H1 (cell line): ENCODE measurements at regions not wholly inside any gene's neighbourhood (a gene's known extent, or its start where the extent isn't known, plus 50 kb on each side); places are given as distances from the start of the nearest gene placed in this dataset.

Source experiments
- CTCF ChIA-PET: fragments of 300-600 bp; sonication (Branson Sonifier 250); formaldehyde crosslinking; loops from one replicate; lab custom pipeline; 2021; ENCODE audit not compliant: partially characterized antibody; lab: Charles Lee
- POLR2A ChIA-PET: fragments of 300-600 bp; sonication (Branson Sonifier 250); formaldehyde crosslinking; loops from one replicate; lab custom pipeline; 2021; ENCODE audit warnings: inconsistent platforms; ENCODE audit not compliant: partially characterized antibody; lab: Charles Lee
- DNase-seq, 2 experiments: peaks; one replicate each; pipeline versions ENCODE4 v3.0.0 to v3.0.0-alpha.2; 2010 to 2022; ENCODE audit warnings: low spot score in 2 of 2, low read depth in 1 of 2, mixed read lengths in 1 of 2
- FAIRE-seq: peaks from 2 replicates; lab custom pipeline; 2011; peaks lifted over from hg19 to GRCh38; lab: Jason Lieb, UNC
- H2AFZ ChIP-seq: 2 replicates; pipeline ENCODE4 v1.8.1; 2012; ENCODE audit warnings: low read length, inconsistent platforms
- H2AK5ac ChIP-seq: 2 replicates; pipeline ENCODE4 v1.6.1; 2013; ENCODE audit warnings: low read depth, low read length
- H2BK120ac ChIP-seq: replicated peaks from 2 replicates; pipeline ENCODE3; 2013; ENCODE audit warnings: low read depth, low read length, inconsistent platforms
- H2BK12ac ChIP-seq: 2 replicates; pipeline ENCODE4 v1.6.1; 2013; ENCODE audit warnings: low read depth, low read length
- H2BK15ac ChIP-seq: 2 replicates; pipeline ENCODE4 v1.6.1; 2013; ENCODE audit warnings: low read length
- H2BK20ac ChIP-seq: 2 replicates; pipeline ENCODE4 v1.6.1; 2013; ENCODE audit warnings: low read length
- H2BK5ac ChIP-seq: 2 replicates; pipeline ENCODE4 v1.6.1; 2013; ENCODE audit warnings: low read depth, low read length
- H3K14ac ChIP-seq: 2 replicates; pipeline ENCODE4 v1.6.1; 2013; ENCODE audit warnings: inconsistent platforms; ENCODE audit not compliant: insufficient read length
- H3K18ac ChIP-seq: 2 replicates; pipeline ENCODE4 v1.6.1; 2013; ENCODE audit warnings: low read length; ENCODE audit errors: extremely low read depth
- H3K23ac ChIP-seq: 2 replicates; pipeline ENCODE4 v1.6.1; 2013; ENCODE audit warnings: inconsistent platforms; ENCODE audit not compliant: insufficient read length
- H3K23me2 ChIP-seq: 2 replicates; pipeline ENCODE4 v1.6.1; 2013; ENCODE audit warnings: low read depth, low read length
- H3K27ac ChIP-seq: 2 replicates; pipeline ENCODE4 v1.6.1; 2011; ENCODE audit warnings: low read depth, low read length, inconsistent platforms
- H3K27me3 ChIP-seq, 4 experiments: replicated peaks in 1 of 4; 1 replicate in 1 of 4; 2 replicates in 3 of 4; pipeline versions ENCODE4 v1.6.1 to v1.8.1; 2011 to 2013; ENCODE audit warnings: low read length in 3 of 4, mild to moderate bottlenecking in 3 of 4, inconsistent platforms in 2 of 4, mixed read lengths in 2 of 4, moderate library complexity in 1 of 4; ENCODE audit not compliant: control insufficient read depth in 3 of 4, insufficient read depth in 3 of 4; ENCODE audit errors: extremely low read depth in 1 of 4
- H3K36me3 ChIP-seq, 4 experiments: 2 replicates each; pipeline versions ENCODE4 v1.6.1 to v1.8.1; 2011 to 2013; ENCODE audit warnings: mild to moderate bottlenecking in 4 of 4, low read length in 3 of 4, moderate library complexity in 2 of 4, control low read depth in 1 of 4, inconsistent platforms in 1 of 4; ENCODE audit not compliant: insufficient read depth in 4 of 4, control insufficient read depth in 2 of 4
- H3K4ac ChIP-seq: replicated peaks from 2 replicates; pipeline ENCODE3; 2013; ENCODE audit warnings: low read length, low read depth, mixed read lengths, inconsistent platforms; ENCODE audit not compliant: insufficient read length
- H3K4me1 ChIP-seq, 4 experiments: replicated peaks in 1 of 4; 1 replicate in 1 of 4; 2 replicates in 3 of 4; pipeline versions ENCODE4 v1.6.1 to v1.8.1; 2011 to 2013; ENCODE audit warnings: low read length in 3 of 4, inconsistent platforms in 2 of 4, mixed read lengths in 1 of 4; ENCODE audit not compliant: insufficient read depth in 4 of 4, control insufficient read depth in 3 of 4
- H3K4me2 ChIP-seq, 2 experiments: 2 replicates each; pipeline versions ENCODE4 v1.6.1 to v1.8.1; 2011 to 2013; ENCODE audit warnings: low read depth in 2 of 2, low read length in 2 of 2, control low read depth in 1 of 2, inconsistent platforms in 1 of 2, mild to moderate bottlenecking in 1 of 2; ENCODE audit not compliant: insufficient read depth in 1 of 2
- H3K4me3 ChIP-seq, 4 experiments: fragments of 200-600, 300-600 bp in 1 of 4; sonication (generic), shearing (Covaris generic), sonication (Bioruptor Twin) in 1 of 4; 2 replicates each; pipeline versions ENCODE4 v1.5.1 to v1.8.1; 2011 to 2016; ENCODE audit warnings: low read length in 4 of 4, low read depth in 3 of 4, control low read depth in 2 of 4, inconsistent platforms in 2 of 4, mild to moderate bottlenecking in 2 of 4, mixed read lengths in 1 of 4, moderate library complexity in 1 of 4; ENCODE audit not compliant: insufficient read depth in 2 of 4; ENCODE audit errors: extremely low read depth in 1 of 4
- H3K56ac ChIP-seq: replicated peaks from 2 replicates; pipeline ENCODE3; 2013; ENCODE audit warnings: low read depth, mild to moderate bottlenecking, mixed read lengths, low read length, inconsistent platforms; ENCODE audit not compliant: insufficient read length
- H3K79me1 ChIP-seq: 2 replicates; pipeline ENCODE4 v1.6.1; 2013; ENCODE audit warnings: low read depth, low read length, control low read depth
- H3K79me2 ChIP-seq, 2 experiments: 2 replicates each; pipeline versions ENCODE4 v1.6.1 to v1.8.1; 2012 to 2013; ENCODE audit warnings: low read length in 2 of 2, mild to moderate bottlenecking in 2 of 2, inconsistent platforms in 1 of 2; ENCODE audit not compliant: insufficient read depth in 2 of 2, control insufficient read depth in 1 of 2
- H3K9ac ChIP-seq, 4 experiments: replicated peaks in 1 of 4; 1 replicate in 1 of 4; 2 replicates in 3 of 4; pipeline versions ENCODE4 v1.6.1 to v1.8.1; 2011 to 2013; ENCODE audit warnings: low read depth in 3 of 4, low read length in 3 of 4, control low read depth in 2 of 4, mild to moderate bottlenecking in 2 of 4, moderate library complexity in 2 of 4, inconsistent platforms in 1 of 4; ENCODE audit errors: extremely low read depth in 1 of 4
- H3K9me3 ChIP-seq, 2 experiments: 2 replicates each; pipeline versions ENCODE4 v1.6.1 to v1.8.1; 2012 to 2013; ENCODE audit warnings: mild to moderate bottlenecking in 2 of 2, moderate library complexity in 2 of 2, control low read depth in 1 of 2, inconsistent platforms in 1 of 2, low read depth in 1 of 2, low read length in 1 of 2, mixed read lengths in 1 of 2; ENCODE audit not compliant: insufficient read depth in 2 of 2
- H4K20me1 ChIP-seq, 2 experiments: replicated peaks in 1 of 2; 2 replicates each; pipeline versions ENCODE3 to v1.8.1; 2011 to 2013; ENCODE audit warnings: inconsistent platforms in 2 of 2, low read length in 2 of 2, mild to moderate bottlenecking in 1 of 2; ENCODE audit not compliant: insufficient read depth in 2 of 2, control insufficient read depth in 1 of 2
- H4K5ac ChIP-seq: 2 replicates; pipeline ENCODE4 v1.6.1; 2013; ENCODE audit warnings: low read length, low read depth, mixed read lengths, inconsistent platforms; ENCODE audit not compliant: insufficient read length
- H4K8ac ChIP-seq: 2 replicates; pipeline ENCODE4 v1.8.0; 2013; ENCODE audit warnings: mild to moderate bottlenecking, moderate library complexity, low read length, inconsistent platforms; ENCODE audit not compliant: insufficient read depth; ENCODE audit errors: extremely low read depth
- H4K91ac ChIP-seq: replicated peaks from 2 replicates; pipeline ENCODE3; 2013; ENCODE audit warnings: low read length, mixed read lengths, inconsistent platforms; ENCODE audit not compliant: insufficient read length
- ATF3 ChIP-seq: IDR thresholded peaks from 2 replicates; pipeline ENCODE4 v1.6.1; 2011; ENCODE audit warnings: low read depth, mild to moderate bottlenecking, low read length; ENCODE audit not compliant: insufficient read depth
- CBX5 ChIP-seq: fragments of 300-800, 300-1000 bp; sonication (generic); IDR thresholded peaks from 2 replicates; pipeline ENCODE4 v1.7.1; 2016; ENCODE audit warnings: antibody characterized with exemption, low read length, low read depth
- CREB1 ChIP-seq: IDR thresholded peaks from 2 replicates; pipeline ENCODE4 v1.6.1; 2012; ENCODE audit warnings: inconsistent platforms
- CTCF ChIP-seq, 3 experiments: IDR thresholded peaks; 1 replicate in 2 of 3; 2 replicates in 1 of 3; pipeline versions ENCODE4 v1.5.1 to v1.6.1; 2011; ENCODE audit warnings: low read length in 3 of 3, mild to moderate bottlenecking in 3 of 3, inconsistent platforms in 2 of 3, low read depth in 1 of 3, moderate library complexity in 1 of 3; ENCODE audit not compliant: insufficient read depth in 1 of 3; ENCODE audit errors: control extremely low read depth in 1 of 3
- FOSL1 ChIP-seq: IDR thresholded peaks from 2 replicates; pipeline ENCODE4 v1.6.1; 2011; ENCODE audit warnings: mild to moderate bottlenecking, low read depth, low read length, moderate library complexity; ENCODE audit not compliant: insufficient read depth
- NANOG ChIP-seq: IDR thresholded peaks from 2 replicates; pipeline ENCODE4 v1.6.1; 2011; ENCODE audit warnings: low read length, low read depth, mild to moderate bottlenecking, inconsistent platforms; ENCODE audit not compliant: insufficient read depth, poor library complexity, severe bottlenecking
- PHF8 ChIP-seq: fragments of 200-600 bp; sonication (generic); conservative IDR thresholded peaks from 2 replicates; pipeline ENCODE4 v1.7.1; 2012; ENCODE audit warnings: low read depth, mild to moderate bottlenecking, inconsistent platforms, low read length, moderate library complexity
- POLR2AphosphoS5 ChIP-seq: IDR thresholded peaks from 2 replicates; pipeline ENCODE4 v1.6.1; 2011; ENCODE audit warnings: low read depth, low read length
- POU5F1 ChIP-seq: IDR thresholded peaks from 2 replicates; pipeline ENCODE4 v1.6.1; 2011; ENCODE audit warnings: low read depth, mild to moderate bottlenecking, low read length, moderate library complexity
- RBBP5 ChIP-seq: IDR thresholded peaks from 2 replicates; pipeline ENCODE4 v1.7.1; 2012; ENCODE audit warnings: low read depth, mild to moderate bottlenecking, inconsistent platforms, low read length, moderate library complexity, borderline replicate concordance
- SIX5 ChIP-seq: IDR thresholded peaks from 2 replicates; pipeline ENCODE4 v1.6.1; 2011; ENCODE audit warnings: mild to moderate bottlenecking, low read depth, low read length
- TAF1 ChIP-seq: IDR thresholded peaks from 2 replicates; pipeline ENCODE4 v1.6.1; 2011; ENCODE audit warnings: mild to moderate bottlenecking, low read depth, low read length
- WGBS, 2 experiments: shearing (Covaris generic) in 1 of 2; methylation state at CpG; one replicate each; pipeline versions ENCODE4 v1.1.6 to v1.1.7; 2013 to 2015; ENCODE audit warnings: low lambda C conversion rate in 2 of 2, mixed read lengths in 2 of 2, inconsistent platforms in 1 of 2, low coverage in 1 of 2, missing lambda C conversion rate in 1 of 2; ENCODE audit not compliant: insufficient replicate concordance in 2 of 2, insufficient coverage in 1 of 2, insufficient read length in 1 of 2; ENCODE audit errors: extremely low coverage in 1 of 2, missing lambda C conversion rate in 1 of 2; 5-methylcytosine and 5-hydroxymethylcytosine counted together

- Histone ChIP-seq H2BK12ac (no peak overlapping the region), H3K4me1 (no peaks in the 10 kb centered on the region; a peak in 1 of 7 replicates)
- CTCF ChIA-PET = no interaction called here
- no peak for TF ChIP-seq RBBP5
- no peak for TF ChIP-seq POU5F1
- TF ChIP-seq FOSL1 = no peak
- no peak for TF ChIP-seq POLR2AphosphoS5
- TF ChIP-seq CBX5 = no peak
- no peak for TF ChIP-seq CREB1
- no peak for TF ChIP-seq SIX5
- no peak for TF ChIP-seq CTCF (IDR thresholded peaks at IDR 0.05; ENCODE audit: control extremely low read depth in 1 of 3, insufficient read depth in 1 of 3, low read depth in 1 of 3, low read length in 3 of 3)
- TF ChIP-seq PHF8 = no peak
- TF ChIP-seq ATF3 = no peak
- TF ChIP-seq NANOG = no peak
- TF ChIP-seq TAF1 = no peak
These were observed 650.3 kb downstream of the AJAP1 start for GRCh38 chr1:5304702-5305101.

More at GRCh38 chr1:5304702-5305101, 650.3 kb downstream of the AJAP1 start:
- Histone ChIP-seq H2BK120ac (no peak overlapping the region), H3K23ac (no peak overlapping the region), H3K79me1 (no peaks in the 10 kb centered on the region), H3K4me2 (no peak overlapping the region), H4K8ac (no peak overlapping the region), H2AFZ (no peak overlapping the region), H3K9me3 (no peaks in the 10 kb centered on the region), H2BK15ac (no peak overlapping the region), H2AK5ac (no peak overlapping the region), H3K18ac (no peak overlapping the region), H4K91ac (no peak overlapping the region), H2BK5ac (no peak overlapping the region), H3K4ac (no peak overlapping the region), H3K4me3 (no peak overlapping the region), H2BK20ac (no peak overlapping the region), H3K23me2 (no peaks in the 10 kb centered on the region), H3K36me3 (no peaks in the 10 kb centered on the region), H4K5ac (no peak overlapping the region), H3K56ac (no peak overlapping the region), H3K9ac (no peak overlapping the region), H3K14ac (no peak overlapping the region), H4K20me1 (no peaks in the 10 kb centered on the region), H3K27ac (no peak overlapping the region), H3K27me3 (no peaks in the 10 kb centered on the region), H3K79me2 (no peaks in the 10 kb centered on the region)
- 93% methylated on average over 6 of the region's 6 CpGs; no CpG with 5 or more reads in 1 of the 2 experiments for WGBS, 2 experiments
- FAIRE-seq (no peak), DNase-seq (no peak)
- POLR2A ChIA-PET = no interaction called here
